ENCODE measurements at regions not wholly inside any gene's neighbourhood (a gene's known extent, or its start where the extent isn't known, plus 50 kb on each side); places are given as distances from the start of the nearest gene placed in this dataset.

DNA sequence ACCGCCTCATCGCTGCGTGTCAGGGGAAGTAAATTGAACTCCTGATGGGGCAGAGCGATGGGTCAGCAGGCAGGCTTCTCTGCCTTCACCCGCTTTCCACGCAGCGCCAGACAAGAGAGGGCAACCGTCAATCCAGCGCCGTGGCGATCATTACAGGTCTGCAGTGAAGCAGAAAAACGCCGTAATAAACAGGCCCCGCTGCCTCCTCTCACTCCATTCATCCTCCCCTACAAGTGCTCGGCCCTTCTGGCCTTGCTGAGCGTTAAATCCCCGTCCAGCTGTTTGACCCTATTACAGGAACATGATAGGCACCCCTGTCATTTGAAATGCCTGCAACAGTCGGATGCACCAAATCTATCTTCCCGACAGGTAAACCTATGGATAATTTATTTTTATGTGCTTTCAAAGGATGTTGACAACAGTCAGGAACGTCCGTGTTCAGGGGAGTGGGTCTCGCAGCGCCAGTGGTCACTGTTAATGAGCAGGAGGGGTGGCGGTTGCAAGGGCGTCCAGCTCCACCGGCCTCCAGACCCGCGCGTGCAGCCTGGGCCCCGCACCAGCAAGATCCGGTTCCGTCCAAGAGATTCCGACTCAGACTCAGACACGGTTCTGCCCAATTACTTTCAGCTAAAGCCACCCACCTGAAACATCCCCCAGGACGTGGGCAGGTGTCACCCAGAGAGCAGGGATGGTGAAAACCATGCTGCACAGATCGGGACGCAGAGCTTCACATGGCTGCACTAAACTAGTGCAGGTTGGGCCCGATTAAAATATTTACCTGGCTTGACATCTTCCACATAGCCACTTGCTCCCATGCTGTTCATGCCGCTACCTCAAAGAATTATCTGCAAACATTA lies 508.0 kb upstream of the MGMT start:
- FAIRE-seq (no peak), DNase-seq (ENCODE audit: insufficient read length, low spot score) (no peak)
- no peak for TF ChIP-seq POU2F2 (IDR thresholded peaks at IDR 0.05; ENCODE audit: low read depth, low read length)
- no peak for TF ChIP-seq PAX5 (IDR thresholded peaks at IDR 0.05; ENCODE audit: insufficient read depth, low read length, severe bottlenecking)

DNA sequence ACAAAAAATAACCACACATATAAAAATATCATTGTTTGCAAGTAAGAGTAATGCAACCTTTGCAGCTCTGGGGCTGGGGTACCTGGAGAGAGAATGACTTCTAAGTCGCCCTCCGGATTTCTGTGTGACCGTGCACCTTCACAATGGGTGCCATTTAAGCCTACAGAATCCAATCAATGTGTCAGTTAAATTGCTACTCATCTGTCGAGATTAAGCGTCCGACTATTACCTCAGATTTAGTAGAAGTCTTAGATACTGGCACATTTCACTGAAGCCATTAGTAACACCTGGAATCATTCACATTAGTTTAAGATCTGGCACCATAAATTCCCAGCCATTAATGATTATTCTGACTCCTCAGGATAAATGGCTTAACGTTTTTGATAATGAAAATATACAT lies 507.3 kb upstream of the MGMT start:
- FAIRE-seq (no peak), DNase-seq (ENCODE audit: insufficient read length, low spot score) (no peak)
- no peak for TF ChIP-seq PAX5 (IDR thresholded peaks at IDR 0.05; ENCODE audit: insufficient read depth, low read length, severe bottlenecking)
- no peak for TF ChIP-seq POU2F2 (IDR thresholded peaks at IDR 0.05; ENCODE audit: low read depth, low read length)
- no peak for TF ChIP-seq POLR2AphosphoS5 (IDR thresholded peaks at IDR 0.05; ENCODE audit: low read depth, low read length)
- TF ChIP-seq POLR2A (IDR thresholded peaks at IDR 0.05; ENCODE audit: low read depth, low read length), result no peak
- TF ChIP-seq SPI1 (IDR thresholded peaks at IDR 0.05; ENCODE audit: low read depth, low read length), result no peak
- no peak for TF ChIP-seq TAF1 (IDR thresholded peaks at IDR 0.05; ENCODE audit: low read depth, low read length)

DNA sequence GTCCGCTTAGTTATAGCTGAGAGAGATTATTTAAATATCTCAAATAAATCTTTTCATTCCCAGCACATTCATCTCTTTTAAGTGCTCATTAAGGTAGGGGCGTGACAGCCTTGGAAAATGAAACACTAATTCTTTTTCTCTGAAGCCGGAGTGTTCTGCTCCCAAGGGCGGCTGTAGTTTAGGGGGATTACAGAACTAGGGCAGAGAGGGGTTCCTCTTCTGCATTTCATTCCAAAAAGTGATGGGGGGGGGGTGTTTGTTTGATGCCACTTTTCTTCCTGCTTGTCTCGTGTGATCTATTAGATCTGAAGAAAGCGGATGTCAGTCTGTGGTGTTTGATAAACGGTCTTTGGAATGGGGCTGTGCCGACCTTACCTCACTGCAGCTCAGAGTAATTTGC lies 506.5 kb upstream of the MGMT start:
- no peak for TF ChIP-seq SPI1 (IDR thresholded peaks at IDR 0.05; ENCODE audit: low read depth, low read length)
- no peak for TF ChIP-seq POLR2AphosphoS5 (IDR thresholded peaks at IDR 0.05; ENCODE audit: low read depth, low read length)
- no peak for TF ChIP-seq POLR2A (IDR thresholded peaks at IDR 0.05; ENCODE audit: low read depth, low read length)
- no peak for TF ChIP-seq TAF1 (IDR thresholded peaks at IDR 0.05; ENCODE audit: low read depth, low read length)
- no peak for TF ChIP-seq POU2F2 (IDR thresholded peaks at IDR 0.05; ENCODE audit: low read depth, low read length)
- no peak for TF ChIP-seq PAX5 (IDR thresholded peaks at IDR 0.05; ENCODE audit: insufficient read depth, low read length, severe bottlenecking)
- DNase-seq (ENCODE audit: insufficient read length, low spot score), result no peak
- FAIRE-seq, result no peak

DNA sequence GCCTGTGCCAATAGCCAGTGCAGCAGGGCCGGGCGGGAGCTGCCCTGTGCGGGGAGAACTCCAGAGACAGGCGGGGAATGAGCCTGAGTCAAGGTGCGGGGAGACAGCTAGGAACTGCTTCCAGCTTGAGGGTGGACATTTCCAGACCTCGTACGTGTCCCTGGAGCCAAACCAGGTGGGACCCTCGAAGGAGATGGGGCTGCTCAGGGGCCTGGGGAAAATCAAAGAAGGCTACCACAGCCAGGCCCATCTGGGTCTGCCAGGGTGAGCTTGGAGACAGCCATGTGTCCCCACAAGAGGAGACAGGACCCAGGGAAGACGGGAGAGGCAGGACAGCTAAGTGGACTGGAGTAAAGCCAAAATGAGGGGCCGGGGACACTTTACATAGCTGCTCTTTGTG lies 504.9 kb upstream of the MGMT start:
- TF ChIP-seq TAF1 (IDR thresholded peaks at IDR 0.05; ENCODE audit: low read depth, low read length) (no peak), POLR2A (IDR thresholded peaks at IDR 0.05; ENCODE audit: low read depth, low read length) (no peak), POU2F2 (IDR thresholded peaks at IDR 0.05; ENCODE audit: low read depth, low read length) (no peak), SPI1 (IDR thresholded peaks at IDR 0.05; ENCODE audit: low read depth, low read length) (no peak), PAX5 (IDR thresholded peaks at IDR 0.05; ENCODE audit: insufficient read depth, low read length, severe bottlenecking) (no peak), POLR2AphosphoS5 (IDR thresholded peaks at IDR 0.05; ENCODE audit: low read depth, low read length) (no peak)

DNA sequence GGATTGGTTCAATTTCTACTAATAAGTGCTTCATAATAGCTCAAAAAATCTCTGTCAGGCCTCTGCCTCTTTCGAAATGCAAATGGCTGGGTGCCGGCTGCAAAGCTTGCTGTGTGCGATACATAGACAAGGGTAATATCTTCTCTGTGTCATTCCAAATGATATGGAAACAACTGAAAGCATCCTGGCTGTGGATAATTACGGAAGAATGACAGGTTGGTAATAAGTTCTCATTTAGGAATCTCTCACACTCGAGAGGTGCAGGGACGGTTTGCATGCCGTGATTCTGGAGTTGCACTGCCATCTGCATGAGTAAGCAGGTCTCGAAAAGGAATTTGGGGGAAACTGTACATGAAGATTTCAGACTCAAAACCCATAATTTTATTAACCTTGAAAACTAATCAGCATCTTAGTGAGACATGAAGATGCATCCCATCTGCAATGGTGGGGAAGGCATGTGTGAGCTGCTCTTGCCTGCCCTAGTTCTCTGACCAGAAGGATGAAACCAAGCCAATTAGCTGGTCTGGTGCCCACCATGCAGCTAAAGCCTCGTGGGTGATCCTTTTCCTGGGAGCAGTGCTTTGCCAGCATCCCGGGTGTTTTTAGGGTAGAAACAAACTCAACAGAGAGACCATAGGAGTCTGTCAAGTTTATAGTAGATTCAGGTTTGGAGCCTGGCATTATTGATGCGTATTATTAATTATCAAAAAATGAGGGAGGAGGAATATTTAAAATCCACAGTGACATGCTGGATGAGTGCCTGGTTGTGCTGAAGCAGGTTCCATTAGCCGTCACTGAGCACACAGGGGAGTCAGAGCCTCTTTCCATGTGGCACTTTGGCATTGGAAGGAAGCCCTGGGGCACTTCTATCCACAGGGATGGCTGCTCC lies 503.6 kb upstream of the MGMT start:
- TF ChIP-seq POLR2A (IDR thresholded peaks at IDR 0.05; ENCODE audit: low read depth, low read length) (no peak), TAF1 (IDR thresholded peaks at IDR 0.05; ENCODE audit: low read depth, low read length) (no peak), POU2F2 (IDR thresholded peaks at IDR 0.05; ENCODE audit: low read depth, low read length) (no peak), SPI1 (IDR thresholded peaks at IDR 0.05; ENCODE audit: low read depth, low read length) (no peak), PAX5 (IDR thresholded peaks at IDR 0.05; ENCODE audit: insufficient read depth, low read length, severe bottlenecking) (no peak), POLR2AphosphoS5 (IDR thresholded peaks at IDR 0.05; ENCODE audit: low read depth, low read length) (no peak)
- DNase-seq (ENCODE audit: insufficient read length, low spot score), result no peak
- FAIRE-seq, result no peak

More for the DNA sequence above, 504.9 kb upstream of the MGMT start:
- FAIRE-seq (no peak), DNase-seq (ENCODE audit: insufficient read length, low spot score) (no peak)

DNA sequence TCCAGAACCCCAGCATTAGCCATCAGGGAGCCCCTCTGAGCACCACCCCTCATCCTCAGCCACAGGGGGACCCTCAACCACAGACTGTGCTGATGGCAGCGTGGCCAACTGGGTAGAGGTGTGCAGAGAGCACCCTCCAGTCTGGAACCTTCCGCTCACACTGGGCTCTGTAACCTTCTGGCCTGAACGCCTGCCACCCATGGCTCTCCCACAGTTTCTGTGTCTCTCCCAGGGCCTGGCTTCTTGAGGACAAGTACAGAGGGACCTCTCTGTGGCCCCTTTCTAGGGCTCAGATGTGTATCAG lies 503.0 kb upstream of the MGMT start:
- TF ChIP-seq POLR2A (IDR thresholded peaks at IDR 0.05; ENCODE audit: low read depth, low read length) (no peak), POLR2AphosphoS5 (IDR thresholded peaks at IDR 0.05; ENCODE audit: low read depth, low read length) (no peak), PAX5 (IDR thresholded peaks at IDR 0.05; ENCODE audit: insufficient read depth, low read length, severe bottlenecking) (no peak), TAF1 (IDR thresholded peaks at IDR 0.05; ENCODE audit: low read depth, low read length) (no peak), POU2F2 (IDR thresholded peaks at IDR 0.05; ENCODE audit: low read depth, low read length) (no peak), SPI1 (IDR thresholded peaks at IDR 0.05; ENCODE audit: low read depth, low read length) (no peak)
- no peak for FAIRE-seq
- DNase-seq (ENCODE audit: insufficient read length, low spot score), result no peak

DNA sequence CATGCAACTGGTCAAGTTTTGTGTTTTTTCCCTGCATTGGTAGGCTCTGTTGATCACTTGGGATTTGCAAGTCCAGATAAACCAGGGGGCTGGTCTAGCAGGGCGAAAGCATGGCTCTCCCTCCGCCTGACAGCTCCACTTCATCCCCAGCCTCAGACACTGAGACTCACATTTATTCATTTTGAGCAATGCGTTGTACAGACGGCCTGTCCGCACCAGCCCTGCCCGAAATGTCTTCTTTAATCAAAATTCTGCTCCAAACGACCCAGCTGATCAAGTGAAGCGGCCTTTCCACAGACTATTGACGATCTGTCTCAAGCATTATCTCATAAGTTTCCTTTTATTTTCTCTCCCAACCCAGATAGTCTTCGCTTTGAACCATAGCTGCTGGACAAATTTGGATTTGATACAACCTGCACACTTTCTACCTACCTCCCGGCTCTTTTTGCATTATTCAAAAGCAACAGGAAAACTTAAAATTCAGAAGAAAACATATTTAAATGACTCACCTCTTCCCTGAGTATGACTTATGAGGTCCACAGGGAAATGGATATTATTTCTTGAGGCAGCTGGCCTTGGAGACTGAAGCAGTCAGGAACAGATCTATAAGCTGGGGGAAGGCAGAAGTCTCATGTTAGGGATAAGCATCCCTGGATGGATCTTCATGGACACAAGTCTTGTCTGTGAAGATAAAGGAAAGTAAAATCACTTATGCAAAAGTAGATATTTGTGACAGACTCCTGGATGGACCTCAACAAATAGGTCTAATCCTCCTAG lies 498.9 kb upstream of the MGMT start:
- FAIRE-seq (no peak), DNase-seq (ENCODE audit: insufficient read length, low spot score) (no peak)
- TF ChIP-seq PAX5 (IDR thresholded peaks at IDR 0.05; ENCODE audit: insufficient read depth, low read length, severe bottlenecking) (no peak), POU2F2 (IDR thresholded peaks at IDR 0.05; ENCODE audit: low read depth, low read length) (no peak), POLR2A (IDR thresholded peaks at IDR 0.05; ENCODE audit: low read depth, low read length) (no peak), POLR2AphosphoS5 (IDR thresholded peaks at IDR 0.05; ENCODE audit: low read depth, low read length) (no peak)

DNA sequence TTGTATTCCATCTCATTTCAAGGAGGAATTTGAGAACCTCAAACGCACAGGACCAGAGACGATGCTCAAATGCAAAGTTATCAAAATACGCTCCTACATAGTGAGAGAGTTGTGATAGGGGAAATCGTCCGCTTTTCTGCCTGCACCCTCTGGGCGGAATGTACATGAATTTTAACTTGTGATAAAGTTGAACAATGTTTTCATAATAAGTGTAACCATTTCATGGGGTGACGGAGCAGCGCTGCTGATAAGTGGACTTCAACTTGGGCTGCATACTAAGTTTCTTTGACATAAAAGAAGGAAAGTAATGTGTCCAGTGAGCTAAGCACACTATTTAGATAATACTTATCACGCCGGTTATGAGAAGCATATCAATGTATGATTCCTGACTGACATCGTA lies 497.5 kb upstream of the MGMT start:
- TF ChIP-seq TAF1 (IDR thresholded peaks at IDR 0.05; ENCODE audit: low read depth, low read length) (no peak), PAX5 (IDR thresholded peaks at IDR 0.05; ENCODE audit: insufficient read depth, low read length, severe bottlenecking) (no peak), POLR2A (IDR thresholded peaks at IDR 0.05; ENCODE audit: low read depth, low read length) (no peak)
- no peak for DNase-seq (ENCODE audit: insufficient read length, low spot score)
- FAIRE-seq, result no peak

DNA sequence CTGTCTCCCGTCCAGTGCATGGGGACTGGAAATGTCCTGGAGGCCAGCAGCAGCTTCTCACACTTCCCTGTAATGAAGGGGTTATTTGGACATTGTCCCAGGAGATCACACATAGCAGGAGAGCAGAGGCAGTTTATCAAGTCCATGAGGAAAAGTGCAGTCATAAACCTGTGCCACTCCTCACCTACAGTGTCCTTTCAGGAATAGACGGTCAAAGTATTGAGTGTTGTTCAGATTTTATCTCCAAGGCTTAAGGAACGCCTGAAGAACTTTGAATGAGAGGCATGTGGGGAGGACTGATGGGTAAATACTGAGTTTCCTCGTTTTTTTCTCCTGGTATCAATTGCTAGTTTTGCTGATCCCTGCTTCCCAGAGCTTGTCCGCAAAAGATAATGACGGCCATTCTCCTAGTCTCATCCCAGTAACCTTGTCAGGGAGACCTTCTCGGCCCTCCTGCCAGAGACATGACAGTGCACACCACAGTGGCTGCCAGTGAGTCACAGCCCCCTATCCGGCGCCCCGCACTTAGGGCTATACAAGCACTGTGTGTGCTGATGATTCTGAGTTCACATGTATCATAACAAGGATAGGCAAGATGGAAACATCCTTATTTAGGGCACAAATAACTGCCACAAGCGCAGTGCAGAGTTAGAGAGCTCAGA lies 495.5 kb upstream of the MGMT start:
- FAIRE-seq (no peak), DNase-seq (ENCODE audit: insufficient read length, low spot score) (no peak)
- TF ChIP-seq TAF1 (IDR thresholded peaks at IDR 0.05; ENCODE audit: low read depth, low read length) (no peak), POLR2A (IDR thresholded peaks at IDR 0.05; ENCODE audit: low read depth, low read length) (no peak), PAX5 (IDR thresholded peaks at IDR 0.05; ENCODE audit: insufficient read depth, low read length, severe bottlenecking) (no peak), POLR2AphosphoS5 (IDR thresholded peaks at IDR 0.05; ENCODE audit: low read depth, low read length) (no peak), POU2F2 (IDR thresholded peaks at IDR 0.05; ENCODE audit: low read depth, low read length) (no peak), SPI1 (IDR thresholded peaks at IDR 0.05; ENCODE audit: low read depth, low read length) (no peak)

Measured in GM12891 (cell line).